ENCODE measurements at regions not wholly inside any gene's neighbourhood (a gene's known extent, or its start where the extent isn't known, plus 50 kb on each side); places are given as distances from the start of the nearest gene placed in this dataset.

DNA sequence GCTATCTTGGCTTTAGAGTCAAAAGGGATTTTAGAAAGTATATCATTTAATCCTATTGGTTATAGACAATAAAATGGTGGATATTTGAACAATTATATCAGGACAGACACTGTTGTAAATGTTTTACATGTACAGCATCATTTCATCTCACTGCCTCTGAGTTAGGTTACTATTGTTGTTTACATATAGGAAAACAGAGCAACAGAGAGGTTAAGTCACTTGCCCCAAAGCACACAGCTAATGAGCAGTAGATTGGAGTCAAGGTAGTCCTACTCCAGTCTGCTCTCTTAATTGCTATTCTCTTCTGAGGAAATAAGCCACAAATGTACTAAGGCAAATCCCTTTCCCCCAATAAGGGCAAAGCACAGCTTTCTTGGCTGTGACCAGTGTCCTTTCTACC is 142.9 kb downstream of the MTX2 start:
- no peaks in the 10 kb centered on the region for H3K27me3 ChIP-seq (ENCODE audit: low read depth, low read length)
- H3K4me1 ChIP-seq (ENCODE audit: control insufficient read depth in 1 of 2, insufficient read depth in 2 of 2, low read length in 2 of 2), result no peaks in the 10 kb centered on the region
- H3K4me3 ChIP-seq (ENCODE audit: low read depth in 1 of 2, low read length in 2 of 2), result no peak overlapping the region
- no peaks in the 10 kb centered on the region for H3K36me3 ChIP-seq (ENCODE audit: control insufficient read depth in 1 of 2, insufficient read depth in 2 of 2, low read length in 2 of 2)
- no peaks in the 10 kb centered on the region for H3K9me3 ChIP-seq (ENCODE audit: control insufficient read depth in 1 of 2, low read length in 2 of 2)
- H3K27ac ChIP-seq (ENCODE audit: low read length), result no peak overlapping the region

DNA sequence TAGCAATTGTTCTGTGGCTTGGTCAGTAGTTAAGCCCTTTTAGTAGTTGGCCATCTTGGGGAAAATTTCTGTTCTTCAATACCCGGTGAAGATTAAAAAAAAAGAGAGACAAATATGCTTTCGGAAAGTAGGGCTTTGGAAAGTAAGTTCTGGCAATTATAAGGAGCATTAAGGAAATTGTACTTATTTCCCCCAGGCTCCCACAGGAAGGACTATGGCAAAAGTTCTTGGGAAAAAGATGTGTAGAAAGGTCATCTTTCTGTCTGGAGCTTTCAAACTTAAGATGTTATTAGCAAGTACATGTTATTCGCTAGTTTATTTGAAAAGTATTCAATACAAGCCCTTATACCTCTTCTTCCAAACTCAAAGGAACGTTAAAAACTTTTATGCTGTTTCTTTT is 144.5 kb downstream of the MTX2 start:
- Histone ChIP-seq H3K36me3 (ENCODE audit: control insufficient read depth in 1 of 2, insufficient read depth in 2 of 2, low read length in 2 of 2) (no peaks in the 10 kb centered on the region), H3K4me1 (ENCODE audit: control insufficient read depth in 1 of 2, insufficient read depth in 2 of 2, low read length in 2 of 2) (no peaks in the 10 kb centered on the region), H3K27ac (ENCODE audit: low read length) (no peak overlapping the region), H3K27me3 (ENCODE audit: low read depth, low read length) (no peaks in the 10 kb centered on the region), H3K9me3 (ENCODE audit: control insufficient read depth in 1 of 2, low read length in 2 of 2) (no peaks in the 10 kb centered on the region), H3K4me3 (ENCODE audit: low read depth in 1 of 2, low read length in 2 of 2) (no peak overlapping the region)

DNA sequence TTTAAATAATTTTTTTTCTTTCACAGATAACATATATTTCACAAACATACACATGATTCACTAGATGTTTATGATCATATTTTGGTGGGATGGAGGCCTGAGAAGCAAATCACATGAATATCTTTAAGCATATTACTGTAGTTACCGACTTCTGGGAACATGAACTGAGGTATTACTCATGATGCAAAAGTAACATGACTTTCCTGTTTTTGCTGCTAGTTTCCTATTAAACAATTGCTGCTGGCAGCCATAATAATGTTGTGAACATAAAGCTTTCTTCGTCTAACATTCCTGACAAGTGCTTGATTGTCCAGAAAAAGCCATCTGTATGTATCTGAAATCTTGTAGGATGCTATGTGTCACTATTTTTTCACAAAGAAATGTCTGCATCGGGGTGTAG is 145.4 kb downstream of the MTX2 start:
- H3K27me3 ChIP-seq (ENCODE audit: low read depth, low read length), result no peaks in the 10 kb centered on the region
- H3K36me3 ChIP-seq (ENCODE audit: control insufficient read depth in 1 of 2, insufficient read depth in 2 of 2, low read length in 2 of 2), result no peaks in the 10 kb centered on the region
- no peak overlapping the region for H3K27ac ChIP-seq (ENCODE audit: low read length)
- no peaks in the 10 kb centered on the region for H3K4me1 ChIP-seq (ENCODE audit: control insufficient read depth in 1 of 2, insufficient read depth in 2 of 2, low read length in 2 of 2)
- H3K4me3 ChIP-seq (ENCODE audit: low read depth in 1 of 2, low read length in 2 of 2), result no peak overlapping the region
- no peaks in the 10 kb centered on the region for H3K9me3 ChIP-seq (ENCODE audit: control insufficient read depth in 1 of 2, low read length in 2 of 2)

DNA sequence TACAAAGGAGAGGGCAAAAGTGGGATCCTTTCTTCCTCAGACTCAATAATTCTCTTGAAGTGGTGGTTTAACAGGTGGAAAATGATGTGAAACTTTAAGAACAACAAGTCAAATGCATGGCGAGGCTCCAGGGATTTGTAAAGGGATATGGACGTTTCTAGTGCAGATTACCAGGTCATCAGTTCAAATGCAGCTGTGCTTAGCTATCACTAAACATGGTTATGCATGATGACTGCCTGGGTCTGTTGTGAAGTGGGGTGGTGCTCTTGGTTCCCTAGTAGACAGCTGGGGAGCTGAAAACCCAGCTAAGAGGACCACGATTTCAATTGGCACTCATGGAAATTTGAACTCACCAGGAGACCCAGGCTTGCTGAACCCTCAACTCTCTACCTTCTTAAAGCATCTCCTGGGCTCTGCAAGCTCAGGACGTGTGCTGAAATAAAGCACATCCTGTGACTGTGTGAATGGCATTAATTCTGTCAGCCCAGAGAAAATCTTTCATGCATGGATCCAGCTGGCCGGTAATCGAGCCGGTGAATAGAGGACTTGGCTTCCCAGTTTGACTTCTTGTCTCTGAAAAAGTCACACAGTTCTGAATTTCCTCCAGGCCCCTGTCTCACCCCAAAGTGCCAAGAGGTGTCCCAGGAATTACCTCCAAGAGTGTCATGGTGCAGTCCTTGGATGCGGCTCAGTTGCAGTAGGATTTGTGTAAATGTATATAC is 146.1 kb downstream of the MTX2 start:
- no peaks in the 10 kb centered on the region for H3K4me1 ChIP-seq (ENCODE audit: control insufficient read depth in 1 of 2, insufficient read depth in 2 of 2, low read length in 2 of 2)
- no peaks in the 10 kb centered on the region for H3K27me3 ChIP-seq (ENCODE audit: low read depth, low read length)
- H3K27ac ChIP-seq (ENCODE audit: low read length), result no peak overlapping the region
- no peak overlapping the region for H3K4me3 ChIP-seq (ENCODE audit: low read depth in 1 of 2, low read length in 2 of 2)
- H3K36me3 ChIP-seq (ENCODE audit: control insufficient read depth in 1 of 2, insufficient read depth in 2 of 2, low read length in 2 of 2), result no peaks in the 10 kb centered on the region
- no peaks in the 10 kb centered on the region for H3K9me3 ChIP-seq (ENCODE audit: control insufficient read depth in 1 of 2, low read length in 2 of 2)

DNA sequence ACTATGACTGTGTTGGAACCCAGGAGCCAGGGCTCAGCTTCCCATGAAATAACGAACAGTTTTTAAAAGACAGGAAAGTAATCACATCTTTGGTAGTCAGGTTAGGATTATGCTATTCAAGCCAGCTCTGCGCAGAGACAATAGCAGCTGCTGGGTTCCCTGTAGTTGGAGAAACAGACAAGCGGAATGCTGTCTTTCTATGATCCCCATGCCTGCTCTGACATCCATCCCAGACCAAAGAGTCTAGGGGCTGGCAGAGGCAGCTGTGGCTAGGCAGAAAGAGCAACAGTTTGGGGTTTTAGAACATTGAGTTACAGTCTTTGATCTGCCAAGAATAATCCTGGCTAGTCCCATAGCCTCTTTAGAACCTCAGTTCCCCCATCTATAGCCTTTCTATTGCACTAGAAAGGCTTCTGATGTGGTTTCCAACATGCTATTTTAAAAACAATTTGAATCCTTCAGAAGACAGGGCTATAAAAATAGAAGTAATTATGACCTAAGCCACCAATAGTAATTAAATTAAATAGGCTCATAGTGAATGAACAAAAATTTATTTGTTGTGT is 146.8 kb downstream of the MTX2 start:
- Histone ChIP-seq H3K4me3 (ENCODE audit: low read depth in 1 of 2, low read length in 2 of 2) (no peak overlapping the region), H3K27me3 (ENCODE audit: low read depth, low read length) (no peaks in the 10 kb centered on the region), H3K36me3 (ENCODE audit: control insufficient read depth in 1 of 2, insufficient read depth in 2 of 2, low read length in 2 of 2) (no peaks in the 10 kb centered on the region), H3K27ac (ENCODE audit: low read length) (no peak overlapping the region), H3K4me1 (ENCODE audit: control insufficient read depth in 1 of 2, insufficient read depth in 2 of 2, low read length in 2 of 2) (no peaks in the 10 kb centered on the region), H3K9me3 (ENCODE audit: control insufficient read depth in 1 of 2, low read length in 2 of 2) (no peaks in the 10 kb centered on the region)

DNA sequence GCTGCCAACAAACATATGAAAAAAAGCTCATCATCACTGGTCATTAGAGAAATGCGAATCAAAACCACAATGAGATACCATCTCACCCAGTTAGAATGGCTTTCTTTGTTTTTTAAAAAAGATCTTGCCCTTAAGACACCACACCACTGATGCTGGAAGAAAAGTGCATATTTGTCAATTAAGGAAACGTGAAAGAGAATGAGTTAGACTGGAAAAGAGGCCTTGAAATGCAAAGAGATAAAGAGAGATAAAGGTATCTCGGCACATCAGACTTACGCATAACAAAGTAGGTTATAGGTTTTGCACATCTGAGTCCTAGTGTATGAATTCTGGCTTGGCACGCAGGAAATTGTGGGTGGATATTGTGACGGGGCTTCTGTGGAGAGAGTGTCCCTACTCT is 149.5 kb downstream of the MTX2 start:
- Histone ChIP-seq H3K4me3 (ENCODE audit: low read depth in 1 of 2, low read length in 2 of 2) (no peak overlapping the region), H3K36me3 (ENCODE audit: control insufficient read depth in 1 of 2, insufficient read depth in 2 of 2, low read length in 2 of 2) (no peaks in the 10 kb centered on the region), H3K4me1 (ENCODE audit: control insufficient read depth in 1 of 2, insufficient read depth in 2 of 2, low read length in 2 of 2) (no peaks in the 10 kb centered on the region), H3K27me3 (ENCODE audit: low read depth, low read length) (no peaks in the 10 kb centered on the region), H3K9me3 (ENCODE audit: control insufficient read depth in 1 of 2, low read length in 2 of 2) (no peaks in the 10 kb centered on the region), H3K27ac (ENCODE audit: low read length) (no peak overlapping the region)

DNA sequence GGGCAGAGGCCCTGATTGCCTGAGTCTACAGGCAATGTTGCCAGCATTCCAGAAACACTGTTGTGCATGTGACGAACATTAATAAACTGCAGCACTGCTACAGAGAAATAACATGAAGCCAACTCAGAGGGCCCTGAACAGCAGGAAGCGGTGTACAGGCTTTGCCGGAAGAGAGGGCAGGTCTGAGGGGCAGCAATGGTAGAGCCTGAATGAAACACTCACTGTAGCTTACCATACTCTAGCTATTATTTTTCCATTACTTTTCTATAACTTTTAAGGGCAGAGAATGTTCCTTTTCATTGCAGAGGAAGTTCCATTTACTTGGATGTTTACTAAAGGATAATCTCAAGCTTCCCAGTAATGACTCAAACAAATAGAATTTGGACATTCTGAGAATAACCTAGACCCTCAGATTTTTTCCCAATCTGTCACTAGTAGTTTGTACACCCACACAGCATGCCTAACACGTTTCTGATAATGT is 150.4 kb downstream of the MTX2 start:
- H3K27me3 ChIP-seq (ENCODE audit: low read depth, low read length), result no peaks in the 10 kb centered on the region
- no peak overlapping the region for H3K27ac ChIP-seq (ENCODE audit: low read length)
- no peaks in the 10 kb centered on the region for H3K36me3 ChIP-seq (ENCODE audit: control insufficient read depth in 1 of 2, insufficient read depth in 2 of 2, low read length in 2 of 2)
- H3K4me1 ChIP-seq (ENCODE audit: control insufficient read depth in 1 of 2, insufficient read depth in 2 of 2, low read length in 2 of 2), result no peaks in the 10 kb centered on the region
- H3K4me3 ChIP-seq (ENCODE audit: low read depth in 1 of 2, low read length in 2 of 2), result no peak overlapping the region
- no peaks in the 10 kb centered on the region for H3K9me3 ChIP-seq (ENCODE audit: control insufficient read depth in 1 of 2, low read length in 2 of 2)

DNA sequence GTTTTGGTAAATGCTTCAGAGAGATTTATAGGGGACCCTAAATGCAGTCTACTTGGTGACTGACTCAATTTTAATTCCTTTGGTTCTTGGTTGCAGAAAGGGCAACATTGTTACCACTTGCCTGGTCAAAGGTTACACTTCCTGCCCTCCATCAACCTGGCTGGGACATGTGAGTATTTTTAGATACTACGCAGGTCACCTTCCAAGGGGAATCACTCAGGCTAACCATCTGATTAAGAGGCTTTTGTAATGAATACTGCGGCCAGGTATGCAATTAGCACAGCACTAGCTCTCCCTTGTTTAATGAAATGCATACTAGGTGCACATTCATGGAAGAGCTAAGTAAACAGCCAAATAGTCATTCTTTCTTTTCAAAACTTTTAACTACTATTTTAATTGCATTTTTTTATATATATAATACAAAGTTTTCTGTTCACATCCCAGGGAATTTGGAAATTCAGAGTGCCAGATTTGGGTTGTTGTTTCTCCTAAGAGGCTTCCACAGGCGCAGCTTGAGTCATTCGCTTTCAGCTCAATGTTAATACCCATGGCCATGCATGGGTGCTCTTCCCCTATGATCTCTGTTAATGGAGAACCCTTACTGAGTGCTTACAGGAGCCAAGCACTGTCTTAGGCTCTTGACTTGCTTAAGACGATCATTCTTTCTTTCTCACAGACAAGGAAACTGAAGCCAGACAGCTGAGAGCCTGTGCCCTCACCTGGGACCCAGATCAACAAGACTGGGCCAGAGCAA is 152.2 kb downstream of the MTX2 start:
- Histone ChIP-seq H3K4me3 (ENCODE audit: low read depth in 1 of 2, low read length in 2 of 2) (no peak overlapping the region), H3K27me3 (ENCODE audit: low read depth, low read length) (no peaks in the 10 kb centered on the region), H3K9me3 (ENCODE audit: control insufficient read depth in 1 of 2, low read length in 2 of 2) (no peaks in the 10 kb centered on the region), H3K4me1 (ENCODE audit: control insufficient read depth in 1 of 2, insufficient read depth in 2 of 2, low read length in 2 of 2) (no peaks in the 10 kb centered on the region), H3K36me3 (ENCODE audit: control insufficient read depth in 1 of 2, insufficient read depth in 2 of 2, low read length in 2 of 2) (no peaks in the 10 kb centered on the region), H3K27ac (ENCODE audit: low read length) (no peak overlapping the region)

DNA sequence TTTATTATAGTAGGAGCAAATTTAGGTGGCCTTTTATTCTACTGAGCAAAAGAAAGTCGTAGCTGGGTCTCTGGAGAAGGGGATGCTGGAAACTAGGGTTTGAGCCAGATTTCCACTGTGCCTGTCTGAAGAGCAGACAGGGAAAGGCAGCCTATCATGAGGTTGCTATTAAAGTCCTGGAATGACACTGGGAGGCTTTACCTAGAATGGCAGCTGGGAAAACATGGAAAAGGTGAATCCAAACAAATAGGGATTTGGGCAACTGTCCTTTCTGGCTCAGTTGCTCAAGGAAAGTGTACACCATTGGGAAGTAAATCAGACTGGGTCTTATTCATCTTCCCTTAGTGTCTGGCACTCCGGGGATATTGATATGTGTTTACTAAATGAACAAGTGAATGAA is 154.6 kb downstream of the MTX2 start:
- no peaks in the 10 kb centered on the region for H3K36me3 ChIP-seq (ENCODE audit: control insufficient read depth in 1 of 2, insufficient read depth in 2 of 2, low read length in 2 of 2)
- no peaks in the 10 kb centered on the region for H3K9me3 ChIP-seq (ENCODE audit: control insufficient read depth in 1 of 2, low read length in 2 of 2)
- H3K27me3 ChIP-seq (ENCODE audit: low read depth, low read length), result no peaks in the 10 kb centered on the region
- H3K4me1 ChIP-seq (ENCODE audit: control insufficient read depth in 1 of 2, insufficient read depth in 2 of 2, low read length in 2 of 2), result no peaks in the 10 kb centered on the region
- no peak overlapping the region for H3K27ac ChIP-seq (ENCODE audit: low read length)
- H3K4me3 ChIP-seq (ENCODE audit: low read depth in 1 of 2, low read length in 2 of 2), result no peak overlapping the region

DNA sequence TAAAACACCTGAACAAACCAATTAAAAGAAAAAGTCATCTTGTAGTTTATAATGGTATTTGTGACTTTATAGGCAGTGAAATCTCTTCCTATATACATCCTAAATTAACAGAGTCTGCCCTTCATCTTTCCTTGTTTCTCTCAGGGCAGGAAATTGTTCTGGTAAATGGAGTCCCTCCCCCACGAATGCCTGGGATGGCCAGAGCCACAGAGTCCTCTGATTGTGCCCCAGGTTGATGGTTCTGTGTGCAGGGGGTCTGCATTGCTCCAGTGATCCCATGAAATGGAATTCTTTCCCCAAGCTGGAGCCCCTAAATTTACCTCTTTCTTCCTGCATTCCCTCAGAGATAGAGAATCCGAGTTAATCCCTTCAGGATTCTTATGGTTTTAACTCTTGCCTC is 155.5 kb downstream of the MTX2 start:
- Histone ChIP-seq H3K36me3 (ENCODE audit: control insufficient read depth in 1 of 2, insufficient read depth in 2 of 2, low read length in 2 of 2) (no peaks in the 10 kb centered on the region), H3K27ac (ENCODE audit: low read length) (no peak overlapping the region), H3K9me3 (ENCODE audit: control insufficient read depth in 1 of 2, low read length in 2 of 2) (no peaks in the 10 kb centered on the region), H3K27me3 (ENCODE audit: low read depth, low read length) (no peaks in the 10 kb centered on the region), H3K4me3 (ENCODE audit: low read depth in 1 of 2, low read length in 2 of 2) (no peak overlapping the region), H3K4me1 (ENCODE audit: control insufficient read depth in 1 of 2, insufficient read depth in 2 of 2, low read length in 2 of 2) (no peaks in the 10 kb centered on the region)

DNA sequence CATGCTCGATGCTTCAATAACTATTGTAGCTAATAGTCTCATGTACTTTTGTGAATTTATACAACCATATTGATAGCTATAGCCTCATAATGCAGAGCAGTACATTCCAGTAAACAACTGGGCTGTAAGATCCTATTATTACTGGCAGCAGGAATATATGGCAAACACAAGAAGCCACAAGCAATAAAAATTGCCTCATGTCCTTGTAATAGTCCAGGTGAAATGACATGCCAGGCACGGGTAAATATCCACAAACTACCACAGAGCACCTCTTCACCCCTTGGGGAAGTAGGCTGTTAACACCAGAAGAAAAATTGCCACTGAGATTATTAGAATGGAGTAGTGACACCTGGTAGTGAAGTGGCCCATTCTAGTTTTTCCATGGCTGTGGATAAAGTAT is 158.3 kb downstream of the MTX2 start:
- Histone ChIP-seq H3K27ac (ENCODE audit: low read length) (no peak overlapping the region), H3K36me3 (ENCODE audit: control insufficient read depth in 1 of 2, insufficient read depth in 2 of 2, low read length in 2 of 2) (no peaks in the 10 kb centered on the region), H3K4me1 (ENCODE audit: control insufficient read depth in 1 of 2, insufficient read depth in 2 of 2, low read length in 2 of 2) (no peaks in the 10 kb centered on the region), H3K4me3 (ENCODE audit: low read depth in 1 of 2, low read length in 2 of 2) (no peak overlapping the region), H3K27me3 (ENCODE audit: low read depth, low read length) (no peaks in the 10 kb centered on the region), H3K9me3 (ENCODE audit: control insufficient read depth in 1 of 2, low read length in 2 of 2) (no peaks in the 10 kb centered on the region)
